Osteocyte (in vitro differentiated cells): ENCODE measurements at regions not wholly inside any gene's neighbourhood (a gene's known extent, or its start where the extent isn't known, plus 50 kb on each side); places are given as distances from the start of the nearest gene placed in this dataset.

Source experiments
- DNase-seq: peaks from one replicate; pipeline ENCODE4 v3.0.0; 2021; ENCODE audit warnings: mixed read lengths; ENCODE audit not compliant: unreplicated experiment; ENCODE audit errors: extremely low spot score
- H3K27ac Mint-ChIP-seq: one replicate; pipeline ENCODE4 v1.8.0; 2021; ENCODE audit warnings: mild to moderate bottlenecking, mixed read lengths; ENCODE audit not compliant: unreplicated experiment
- H3K27me3 Mint-ChIP-seq: one replicate; pipeline ENCODE4 v1.8.0; 2021; ENCODE audit warnings: mixed read lengths; ENCODE audit not compliant: unreplicated experiment
- H3K36me3 Mint-ChIP-seq: one replicate; pipeline ENCODE4 v1.8.0; 2021; ENCODE audit warnings: mixed read lengths; ENCODE audit not compliant: unreplicated experiment
- H3K4me1 Mint-ChIP-seq: one replicate; pipeline ENCODE4 v1.8.0; 2021; ENCODE audit warnings: mixed read lengths; ENCODE audit not compliant: unreplicated experiment
- H3K4me3 Mint-ChIP-seq: one replicate; pipeline ENCODE4 v1.8.0; 2021; ENCODE audit warnings: mild to moderate bottlenecking, moderate library complexity, mixed read lengths; ENCODE audit not compliant: unreplicated experiment
- H3K9me3 Mint-ChIP-seq: one replicate; pipeline ENCODE4 v1.8.0; 2021; ENCODE audit warnings: mixed read lengths; ENCODE audit not compliant: unreplicated experiment
- CTCF ChIP-seq: fragments of 200-600 bp; sonication (generic); IDR thresholded peaks from 2 replicates; pipeline ENCODE4 v1.5.0; 2021; ENCODE audit warnings: antibody characterized with exemption, mild to moderate bottlenecking, moderate library complexity

DNA sequence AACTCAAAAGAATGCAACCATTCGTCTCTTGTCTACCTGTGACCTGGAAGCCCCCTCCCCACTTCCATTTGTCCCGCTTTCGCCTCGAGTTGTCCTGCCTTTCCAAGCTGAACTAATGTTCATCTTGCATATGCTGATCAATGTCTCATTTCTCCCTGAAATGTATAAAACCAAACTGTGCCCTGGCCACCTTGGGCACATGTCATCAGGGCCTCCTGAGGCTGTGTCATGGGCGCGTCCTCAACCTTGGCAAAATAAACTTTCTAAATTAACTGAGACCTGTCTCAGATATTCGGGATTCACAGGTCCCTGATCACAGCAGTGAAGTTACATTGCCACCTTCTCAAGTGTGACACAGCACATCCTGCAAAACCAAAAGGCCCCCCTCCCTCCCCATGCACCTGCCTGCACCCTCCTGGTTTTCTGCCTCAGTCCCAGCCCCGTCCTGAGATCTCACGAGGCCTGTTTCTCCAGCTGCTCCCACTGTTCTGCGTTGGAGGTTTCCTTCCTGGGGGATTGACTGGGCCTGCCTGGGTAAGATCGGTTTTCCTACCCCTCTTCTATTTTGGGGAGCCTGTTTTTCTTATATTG, 1328.7 kb downstream of the TBC1D22A start:
- DNase-seq: no peak
- Mint-ChIP-seq H3K4me3 (no peak overlapping the region), H3K27me3 (peaks cover 2% of the 10 kb centered on the region), H3K4me1 (peaks cover 12% of the 10 kb centered on the region), H3K9me3 (no peaks in the 10 kb centered on the region), H3K36me3 (no peaks in the 10 kb centered on the region), H3K27ac (no peak overlapping the region)
- no peak for TF ChIP-seq CTCF

- DNase-seq: no peak
- Mint-ChIP-seq H3K9me3 (no peaks in the 10 kb centered on the region), H3K27ac (no peak overlapping the region), H3K4me1 (peaks cover 12% of the 10 kb centered on the region), H3K36me3 (no peaks in the 10 kb centered on the region), H3K4me3 (no peak overlapping the region), H3K27me3 (peaks cover 2% of the 10 kb centered on the region)
- no peak for TF ChIP-seq CTCF
Observed at GRCh38 chr22:48090332-48090672, 1327.9 kb downstream of the TBC1D22A start.

GRCh38 chr22:48089601-48090331, 1327.3 kb downstream of the TBC1D22A start:
- Mint-ChIP-seq H3K9me3 (no peaks in the 10 kb centered on the region), H3K4me3 (no peak overlapping the region), H3K36me3 (no peaks in the 10 kb centered on the region), H3K4me1 (peaks cover 12% of the 10 kb centered on the region), H3K27me3 (no peaks in the 10 kb centered on the region), H3K27ac (no peak overlapping the region)
- no peak for TF ChIP-seq CTCF
- no peak for DNase-seq

DNA sequence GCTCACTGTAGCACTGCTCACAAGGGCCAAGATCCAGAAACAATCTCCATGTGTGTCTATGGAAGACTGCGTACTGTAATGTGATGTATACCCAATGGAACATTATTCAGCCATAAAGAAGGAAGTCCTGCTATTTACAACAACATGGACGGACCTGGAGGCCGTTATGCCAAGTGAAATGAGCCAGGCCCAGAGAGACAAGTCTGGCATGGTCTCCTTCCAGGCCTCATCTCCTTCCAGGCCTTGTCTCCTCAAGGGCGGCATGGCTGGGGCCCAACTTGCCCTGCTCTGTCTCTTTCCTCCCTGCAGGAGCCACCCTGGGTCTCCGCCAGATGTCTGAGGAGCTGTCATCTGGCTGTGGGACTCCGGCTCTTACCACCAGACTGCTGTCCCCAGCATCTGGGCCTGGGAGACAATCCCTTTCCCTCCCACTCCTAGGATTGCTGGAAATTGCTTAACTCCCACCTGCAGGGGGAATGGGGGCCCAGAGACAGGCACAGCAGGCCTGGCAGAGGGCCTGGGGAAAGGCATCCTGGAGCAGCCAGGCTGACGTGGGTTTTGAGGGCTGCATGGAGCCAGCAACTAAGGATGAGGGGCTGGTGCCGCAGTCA, 1326.6 kb downstream of the TBC1D22A start:
- no peak overlapping the region for H3K27ac Mint-ChIP-seq
- no peaks in the 10 kb centered on the region for H3K27me3 Mint-ChIP-seq
- H3K9me3 Mint-ChIP-seq: no peaks in the 10 kb centered on the region
- TF ChIP-seq CTCF: no peak
- H3K4me3 Mint-ChIP-seq: no peak overlapping the region
- H3K36me3 Mint-ChIP-seq: no peaks in the 10 kb centered on the region
- H3K4me1 Mint-ChIP-seq: peaks cover 12% of the 10 kb centered on the region
- DNase-seq: no peak

DNA sequence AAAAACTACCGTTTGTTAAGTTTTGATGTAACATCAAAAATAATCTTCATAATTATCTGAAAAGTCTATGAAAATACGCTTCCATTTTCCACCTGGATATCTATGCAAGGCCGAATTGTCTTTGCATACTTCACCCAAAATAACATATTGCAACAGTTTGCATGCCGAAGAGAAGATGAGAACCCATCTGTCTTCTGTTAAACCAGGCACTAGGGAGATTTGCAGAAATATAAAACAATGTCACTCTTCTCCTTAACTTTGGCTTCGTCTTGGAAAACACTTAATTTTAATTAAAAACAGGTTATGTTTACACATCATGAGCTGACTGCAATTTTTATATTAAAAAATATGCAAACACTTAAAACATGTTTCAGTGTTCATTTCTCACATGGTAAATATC, 1325.8 kb downstream of the TBC1D22A start:
- TF ChIP-seq CTCF: no peak
- Mint-ChIP-seq H3K27me3 (no peaks in the 10 kb centered on the region), H3K27ac (no peak overlapping the region), H3K4me3 (no peak overlapping the region), H3K36me3 (no peaks in the 10 kb centered on the region), H3K9me3 (no peaks in the 10 kb centered on the region), H3K4me1 (peaks cover 12% of the 10 kb centered on the region)
- DNase-seq: no peak
